GM23248 (cell line): ENCODE measurements at regions not wholly inside any gene's neighbourhood (a gene's known extent, or its start where the extent isn't known, plus 50 kb on each side); places are given as distances from the start of the nearest gene placed in this dataset.

Source experiments
- EZH2 ChIP-seq: fragments of 200-600 bp; sonication (generic); IDR thresholded peaks from 2 replicates; pipeline ENCODE4 v1.6.1; 2018; ENCODE audit warnings: antibody characterized with exemption, mild to moderate bottlenecking; ENCODE audit not compliant: insufficient read depth, poor library complexity, severe bottlenecking
- EZH2phosphoT487 ChIP-seq: fragments of 200-600 bp; sonication (generic); IDR thresholded peaks from 2 replicates; pipeline ENCODE4 v1.6.1; 2018; ENCODE audit warnings: antibody characterized with exemption, moderate library complexity, mild to moderate bottlenecking, low read depth; ENCODE audit not compliant: insufficient read depth

DNA sequence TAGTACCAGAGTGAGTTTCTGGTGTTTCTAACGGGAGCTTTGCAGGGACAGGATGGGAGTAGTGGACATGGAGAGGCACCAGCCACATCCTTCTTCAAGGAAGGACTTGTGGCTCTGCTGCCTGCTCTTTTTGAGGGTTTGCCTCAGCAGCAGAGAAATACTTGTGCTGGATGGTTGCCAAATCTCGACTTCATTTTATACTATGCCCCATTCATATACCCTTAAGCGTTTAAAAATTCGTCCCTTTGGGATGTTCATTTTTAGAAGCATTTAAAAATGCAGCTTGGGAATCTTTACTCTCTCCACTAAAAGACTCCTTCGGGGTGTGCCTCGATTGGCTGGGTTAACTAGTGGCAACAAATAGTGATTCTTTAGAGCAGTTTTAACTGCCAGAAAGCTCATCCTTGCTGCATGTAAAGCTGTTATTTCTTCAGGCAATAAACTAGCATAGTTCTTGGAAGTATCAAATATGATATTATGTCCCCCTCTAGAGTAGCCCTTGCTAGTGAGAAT, 126.5 kb upstream of the B3GAT2 start:
- TF ChIP-seq EZH2 (no peak), EZH2phosphoT487 (no peak)
